GM12892 (cell line): ENCODE measurements at regions not wholly inside any gene's neighbourhood (a gene's known extent, or its start where the extent isn't known, plus 50 kb on each side); places are given as distances from the start of the nearest gene placed in this dataset.

Source experiments
- POLR2A ChIP-seq: IDR thresholded peaks from 2 replicates; pipeline ENCODE4 v1.6.1; 2011; ENCODE audit warnings: low read depth, low read length, control low read depth
- POLR2AphosphoS5 ChIP-seq: IDR thresholded peaks from 2 replicates; pipeline ENCODE4 v1.6.1; 2011; ENCODE audit warnings: low read depth, low read length, control low read depth
- TAF1 ChIP-seq: IDR thresholded peaks from 2 replicates; pipeline ENCODE4 v1.6.1; 2011; ENCODE audit warnings: low read depth, mild to moderate bottlenecking, control low read depth, low read length, borderline replicate concordance

GRCh38 chr22:23414727-23415489, 165.2 kb downstream of the IGLL1 start:
- TF ChIP-seq POLR2AphosphoS5 (no peak), TAF1 (no peak), POLR2A (no peak)
